HG02938 (cell line): ENCODE measurements at regions not wholly inside any gene's neighbourhood (a gene's known extent, or its start where the extent isn't known, plus 50 kb on each side); places are given as distances from the start of the nearest gene placed in this dataset.

ENCODE experiments used
- ATAC-seq: cut with Tn5 transposase; IDR thresholded peaks from one replicate; pipeline ENCODE4 v1.9.1; 2021; ENCODE audit warnings: mild to moderate bottlenecking, moderate library complexity; ENCODE audit not compliant: unreplicated experiment

DNA sequence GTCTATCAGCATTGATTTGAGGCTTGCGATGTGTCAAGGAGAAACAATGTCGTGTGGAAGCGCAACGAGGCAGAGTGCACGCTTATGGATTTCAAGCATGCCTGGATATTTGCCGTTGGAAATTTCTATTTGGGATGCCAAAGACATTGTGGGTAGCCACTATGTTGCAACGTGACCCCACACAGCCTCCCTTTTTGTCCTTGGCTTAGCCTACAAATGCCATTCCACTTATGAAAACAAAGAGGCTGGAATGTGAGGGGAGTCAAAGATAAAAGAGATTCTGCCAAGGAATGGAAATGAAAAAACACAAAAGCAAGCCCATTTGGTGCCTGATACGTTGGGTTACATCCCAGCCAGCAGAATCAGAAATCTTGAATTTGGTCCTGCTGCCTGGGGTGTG lies 721.2 kb downstream of the GALR1 start:
- no peak for ATAC-seq

DNA sequence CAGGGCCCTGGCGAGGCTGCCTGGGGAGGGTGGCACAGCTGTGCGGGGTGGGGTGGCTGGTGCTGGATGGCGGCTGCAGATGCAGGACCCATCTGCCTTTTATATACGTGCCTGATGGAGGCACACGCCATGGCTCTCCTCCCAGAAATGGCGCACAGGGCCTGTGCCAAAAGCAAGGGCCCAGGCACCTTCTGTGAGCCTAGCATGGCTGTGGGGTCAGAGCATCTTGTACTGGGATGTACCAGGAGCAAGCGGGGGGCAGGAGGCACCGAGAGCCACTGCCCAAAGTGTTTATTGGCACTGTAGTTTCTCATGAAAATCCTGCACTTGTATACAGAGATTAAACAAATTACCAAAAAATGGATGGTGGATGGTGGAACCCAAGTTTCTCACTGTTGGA lies 724.1 kb downstream of the GALR1 start:
- no peak for ATAC-seq

DNA sequence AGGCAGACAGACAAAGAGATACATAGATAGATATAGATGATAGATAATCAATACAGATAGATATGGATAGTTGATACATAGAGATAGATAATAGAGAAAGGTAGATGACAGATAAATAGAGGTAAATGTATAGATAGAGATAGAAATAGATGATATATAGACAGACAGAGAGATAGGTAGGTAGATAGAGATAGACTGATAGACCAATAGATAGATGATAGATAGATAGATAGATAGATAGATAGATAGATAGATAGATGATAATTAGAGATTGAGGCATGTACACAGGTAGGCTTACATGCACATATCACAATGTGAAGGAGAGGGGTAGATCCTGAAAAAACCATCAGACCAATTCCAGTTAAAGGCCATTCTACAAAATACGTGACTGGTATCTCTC lies 724.7 kb downstream of the GALR1 start:
- no peak for ATAC-seq

DNA sequence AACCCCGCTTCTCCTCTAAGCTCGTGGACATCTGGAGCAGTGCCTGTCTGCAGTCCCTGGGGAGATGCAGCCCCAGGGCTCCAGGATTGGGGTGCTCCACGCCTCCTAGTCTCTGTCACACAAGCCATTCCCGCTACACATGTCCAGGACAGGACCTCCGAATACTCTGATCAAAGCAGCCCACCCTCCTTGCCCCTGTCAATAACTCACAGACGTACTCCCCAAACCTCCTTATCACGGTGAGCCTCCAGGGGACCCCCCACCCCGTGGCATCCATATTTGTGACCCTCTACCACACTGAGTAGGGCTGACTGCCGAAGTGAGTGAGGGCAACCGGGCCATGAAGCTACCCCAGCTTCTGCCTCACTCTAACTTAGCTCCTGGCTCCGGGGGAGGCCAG lies 727.7 kb downstream of the GALR1 start:
- no peak for ATAC-seq

DNA sequence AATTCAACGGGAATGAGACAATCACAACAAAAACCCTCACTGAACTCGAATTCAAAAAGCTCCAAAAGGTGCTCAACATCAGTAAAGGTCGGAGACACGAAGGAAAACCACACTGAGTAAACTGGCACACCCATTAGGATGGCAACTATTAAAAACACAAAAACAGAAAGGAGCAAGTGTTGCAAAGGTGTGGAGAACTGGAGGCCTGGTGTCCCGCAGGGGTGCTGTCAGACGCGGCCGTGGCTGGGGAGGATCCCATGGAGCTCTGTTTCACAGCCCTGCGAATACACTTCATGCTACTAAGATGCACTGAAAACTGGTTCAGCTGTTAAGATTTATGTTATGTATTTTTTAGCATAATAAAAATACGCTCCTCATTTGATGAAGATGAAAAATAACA lies 730.6 kb downstream of the GALR1 start:
- no peak for ATAC-seq

DNA sequence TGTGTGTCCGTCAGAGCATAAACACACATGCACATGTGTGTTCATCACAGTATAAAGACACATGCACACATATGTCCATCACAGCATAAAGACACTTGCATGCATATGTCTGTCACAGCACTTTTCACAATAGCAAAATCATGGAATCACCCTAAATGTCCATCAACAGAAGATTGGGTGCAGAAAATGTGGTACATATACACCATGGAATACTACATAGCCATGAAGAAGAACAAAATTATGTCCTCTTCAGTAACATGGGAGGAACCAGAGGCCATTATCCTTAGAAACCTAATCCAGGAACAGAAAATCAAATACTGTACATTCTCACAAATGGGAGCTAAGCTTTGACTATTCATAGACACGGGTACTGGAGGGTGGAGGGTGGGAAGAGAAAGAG lies 732.2 kb downstream of the GALR1 start:
- no peak for ATAC-seq

DNA sequence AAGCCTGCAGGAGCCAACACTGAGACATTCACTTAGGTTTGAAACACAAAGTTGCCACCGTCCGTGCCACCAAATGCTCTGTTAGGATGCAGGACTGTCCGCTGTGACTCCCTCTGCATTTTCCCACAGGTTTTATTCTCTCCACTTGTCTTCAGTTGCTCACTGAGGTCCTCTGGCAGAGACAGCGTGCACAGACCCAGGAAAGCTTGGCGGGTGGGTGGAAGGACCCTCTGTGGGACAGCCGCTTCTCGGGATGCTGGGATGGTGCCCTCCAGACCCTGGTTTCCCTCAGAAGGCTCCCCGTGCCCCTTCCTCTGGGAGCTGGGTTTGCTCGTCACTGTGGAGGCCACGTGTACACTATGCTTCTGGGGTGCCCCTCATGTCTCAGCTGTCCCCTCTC lies 733.6 kb downstream of the GALR1 start:
- no peak for ATAC-seq

DNA sequence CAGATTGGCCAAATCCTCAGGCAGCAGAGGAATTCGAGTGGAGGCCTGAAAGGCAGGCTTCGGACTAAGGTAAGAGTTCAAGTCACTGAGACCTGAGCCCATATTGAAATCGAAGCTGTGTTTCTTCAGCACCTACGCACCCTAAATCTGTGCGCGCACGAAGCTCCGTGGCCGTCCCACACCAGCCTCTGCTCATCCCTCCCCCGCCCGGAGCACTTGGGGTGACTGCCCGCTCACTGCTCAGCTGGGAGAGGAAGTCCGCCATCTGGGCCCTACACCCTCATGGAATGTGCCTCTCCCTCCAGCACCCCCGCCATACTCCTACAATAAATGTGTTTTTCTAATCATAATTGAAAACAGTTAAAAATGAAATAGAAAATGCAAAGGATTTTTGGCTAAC lies 734.5 kb downstream of the GALR1 start:
- no peak for ATAC-seq

DNA sequence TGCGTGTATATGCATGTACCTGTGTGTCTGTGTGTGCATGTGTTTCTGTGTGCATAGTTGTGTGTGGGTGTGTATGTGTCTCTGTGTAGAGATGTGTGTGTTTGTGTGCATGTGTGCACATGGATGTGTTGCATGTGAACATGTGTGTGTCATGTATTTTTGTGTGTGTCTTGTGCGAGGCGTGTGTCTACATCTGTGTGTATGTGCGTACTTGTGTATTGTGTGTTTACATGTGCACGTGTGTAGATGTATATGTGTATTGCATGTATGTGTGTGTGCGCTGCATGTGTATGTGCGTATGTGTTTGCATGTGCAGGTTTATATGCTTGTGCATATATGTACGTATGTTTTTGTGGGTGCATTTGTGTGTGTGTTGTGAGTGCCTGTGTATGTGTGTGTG lies 735.2 kb downstream of the GALR1 start:
- ATAC-seq: no peak

DNA sequence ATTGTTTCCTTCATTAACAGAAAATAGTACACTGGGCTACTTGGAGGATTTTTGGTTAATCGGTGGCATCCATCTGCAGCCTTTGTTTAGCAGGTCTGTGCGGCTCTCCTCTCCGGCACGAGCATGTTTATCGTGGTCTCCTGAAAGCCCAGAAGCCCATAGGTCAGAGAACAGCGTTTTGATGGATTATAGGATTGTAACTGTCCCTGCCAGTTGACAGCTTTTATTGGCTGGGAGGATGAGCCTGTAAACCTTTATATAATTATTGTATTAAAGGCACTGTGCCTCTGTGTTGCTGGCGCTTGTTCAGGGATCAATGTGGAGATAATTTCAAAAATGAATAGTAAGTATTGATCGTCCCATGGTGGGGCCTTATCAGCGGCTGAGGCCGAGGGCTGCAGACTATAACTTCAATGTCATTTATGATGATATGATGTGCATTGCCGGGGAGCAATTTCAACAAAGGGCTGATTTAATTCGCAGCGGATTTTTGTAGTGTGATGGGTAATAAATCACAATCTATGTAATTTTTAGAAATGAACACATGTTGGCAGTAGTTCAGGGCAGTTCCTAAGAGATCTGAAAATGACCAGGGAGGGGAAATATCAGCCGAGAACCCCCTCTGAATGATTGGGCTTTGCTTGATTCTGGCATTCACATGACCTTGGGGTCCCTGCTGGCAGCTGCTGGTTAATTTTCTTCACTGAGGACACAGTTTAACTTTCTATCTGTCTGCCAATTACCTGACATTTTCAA lies 736.1 kb downstream of the GALR1 start:
- ATAC-seq: no peak

DNA sequence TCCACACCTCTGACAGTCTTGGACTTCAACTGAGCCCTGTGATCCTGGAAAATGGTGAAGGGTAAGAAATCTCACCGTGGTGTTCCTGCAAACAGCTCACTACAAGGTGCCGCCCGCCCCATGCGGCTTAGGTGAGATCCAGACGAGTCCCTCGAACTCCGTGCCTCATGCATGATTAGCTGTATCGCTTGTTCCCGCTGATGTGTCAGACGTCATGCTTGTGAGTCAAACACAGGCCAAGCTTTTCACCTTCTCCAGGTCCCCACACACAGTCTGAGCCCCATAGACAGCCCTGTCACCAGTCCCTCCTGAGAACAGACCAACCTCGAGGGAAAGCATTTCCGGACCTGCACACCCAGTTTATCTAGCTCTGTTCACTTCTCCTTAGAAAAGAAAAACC lies 740.5 kb downstream of the GALR1 start:
- ATAC-seq: no peak

DNA sequence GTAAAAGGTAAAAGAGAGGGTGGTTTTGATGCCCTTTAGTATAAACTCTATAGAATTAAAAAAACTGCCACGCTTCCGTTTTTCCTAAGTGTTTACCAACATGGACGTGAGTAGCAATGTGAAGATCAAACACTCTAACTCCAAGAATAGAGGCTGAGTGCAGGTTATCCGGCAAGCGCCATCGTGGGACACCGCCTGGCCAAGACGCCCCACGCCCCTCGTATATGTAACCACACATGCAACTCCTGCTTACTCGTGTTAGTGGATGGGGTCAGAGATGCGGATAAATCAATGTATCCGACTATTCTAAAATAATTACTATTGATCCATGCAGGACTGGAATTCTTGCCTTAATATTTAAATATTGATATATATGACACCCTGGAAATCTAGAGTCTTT lies 741.3 kb downstream of the GALR1 start:
- no peak for ATAC-seq

DNA sequence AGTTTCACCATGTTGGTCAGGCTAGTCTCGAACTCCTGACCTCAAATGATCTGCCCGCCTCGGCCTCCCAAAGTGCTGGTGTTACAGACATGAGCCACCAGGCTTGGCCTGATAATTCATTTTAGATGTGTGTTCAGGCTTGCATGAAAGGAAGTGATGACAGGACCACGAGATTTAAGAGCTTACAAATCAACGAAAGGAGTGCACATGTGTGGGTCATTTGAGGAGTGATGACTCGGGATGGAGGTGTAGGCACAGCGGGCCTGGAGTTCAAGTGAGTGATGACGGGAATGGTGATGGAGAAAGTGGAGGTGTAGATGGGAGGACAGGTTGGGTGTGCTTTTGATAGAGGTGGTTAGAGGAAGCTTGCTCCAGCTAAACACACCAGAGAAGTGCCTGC lies 742.4 kb downstream of the GALR1 start:
- no peak for ATAC-seq

DNA sequence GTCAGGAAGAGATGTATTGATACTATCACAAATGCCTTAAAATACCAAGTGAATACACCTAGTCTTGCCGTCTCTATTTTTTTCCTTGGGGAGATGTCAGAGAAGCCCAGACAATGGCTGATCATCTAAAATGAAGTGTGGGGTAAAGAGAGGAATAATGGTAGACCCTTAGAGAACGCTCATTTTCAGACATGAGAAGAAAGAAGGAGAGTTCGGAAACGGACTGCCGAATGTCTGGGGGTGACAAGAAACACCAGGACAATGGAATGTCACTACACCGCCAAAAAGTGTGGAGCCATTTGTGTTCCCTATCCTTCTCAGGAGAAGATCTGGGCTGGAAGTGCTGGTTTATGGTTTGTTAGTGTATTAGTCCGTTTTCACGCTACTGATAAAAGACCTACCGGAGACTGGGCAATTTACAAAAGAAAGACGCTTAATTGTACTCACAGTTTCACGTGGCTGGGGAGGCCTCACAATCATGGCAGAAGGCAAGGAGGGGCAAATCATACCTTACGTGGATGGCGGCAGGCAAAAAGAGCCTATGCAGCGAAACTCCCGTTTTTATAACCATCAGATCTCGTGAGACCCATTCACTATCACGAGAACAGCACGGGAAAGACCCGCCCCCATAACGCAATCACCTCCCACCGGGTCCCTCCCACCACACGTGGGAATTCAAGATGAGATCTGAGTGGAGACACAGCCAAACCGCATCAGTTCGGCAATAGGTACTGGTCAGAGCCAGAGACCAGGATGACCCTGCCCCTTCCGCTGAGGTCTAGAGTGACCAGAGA lies 743.7 kb downstream of the GALR1 start:
- no peak for ATAC-seq

DNA sequence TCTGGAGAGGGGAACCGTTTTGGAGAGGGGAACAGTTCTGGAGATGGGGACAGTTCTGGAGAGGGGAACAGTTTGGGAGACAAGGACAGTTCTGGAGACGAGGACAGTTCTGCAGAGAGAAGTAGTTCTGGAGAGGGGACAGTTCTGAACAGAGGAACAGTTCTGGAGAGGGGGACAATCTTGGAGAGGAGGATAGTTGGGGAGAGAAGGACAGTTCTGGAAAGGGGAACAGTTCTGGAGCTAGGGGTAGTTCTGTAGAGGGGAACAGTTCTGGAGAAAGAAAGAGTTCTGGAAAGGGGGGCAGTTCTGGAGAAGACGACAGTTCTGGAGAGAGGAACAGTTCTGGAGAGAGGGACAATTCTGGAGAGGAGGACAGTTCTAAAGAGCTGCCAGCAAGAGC lies 745.9 kb downstream of the GALR1 start:
- ATAC-seq: no peak

DNA sequence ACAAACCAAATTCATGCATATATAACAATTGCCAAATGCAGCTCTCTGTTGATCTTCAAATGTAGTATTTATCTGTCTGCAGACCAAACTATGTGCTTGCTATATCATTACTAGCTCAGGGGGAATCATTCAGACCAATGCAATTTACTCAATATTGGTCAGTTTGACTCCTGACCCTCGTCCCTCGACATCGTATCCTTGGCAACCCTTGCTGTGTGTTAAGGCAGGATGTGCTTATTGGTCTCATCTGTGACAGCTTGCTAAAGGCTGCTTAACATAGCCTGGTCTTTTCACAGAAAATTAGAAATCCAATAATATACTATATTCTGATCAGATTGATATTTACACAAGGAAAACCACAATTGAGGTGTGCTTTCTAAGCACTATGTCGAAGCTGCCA lies 747.1 kb downstream of the GALR1 start:
- no peak for ATAC-seq

DNA sequence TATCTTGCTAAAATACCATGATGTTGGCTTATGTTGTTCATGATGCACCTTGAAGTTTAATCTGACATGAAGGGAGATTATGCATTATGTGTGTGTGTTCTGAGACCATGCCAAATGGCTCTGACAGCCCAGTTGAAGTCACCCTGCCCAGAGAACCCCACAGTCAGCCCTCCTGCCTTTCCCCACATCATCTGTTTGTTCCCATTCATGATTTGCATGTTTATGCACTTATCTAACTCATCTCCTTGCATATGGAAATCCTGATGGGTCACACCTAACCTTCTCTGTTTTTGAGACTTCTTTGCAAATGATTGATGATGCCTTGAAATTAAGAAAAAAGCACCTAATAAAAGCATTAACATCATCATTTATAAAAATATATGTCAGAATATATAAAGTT lies 752.2 kb downstream of the GALR1 start:
- ATAC-seq: no peak

DNA sequence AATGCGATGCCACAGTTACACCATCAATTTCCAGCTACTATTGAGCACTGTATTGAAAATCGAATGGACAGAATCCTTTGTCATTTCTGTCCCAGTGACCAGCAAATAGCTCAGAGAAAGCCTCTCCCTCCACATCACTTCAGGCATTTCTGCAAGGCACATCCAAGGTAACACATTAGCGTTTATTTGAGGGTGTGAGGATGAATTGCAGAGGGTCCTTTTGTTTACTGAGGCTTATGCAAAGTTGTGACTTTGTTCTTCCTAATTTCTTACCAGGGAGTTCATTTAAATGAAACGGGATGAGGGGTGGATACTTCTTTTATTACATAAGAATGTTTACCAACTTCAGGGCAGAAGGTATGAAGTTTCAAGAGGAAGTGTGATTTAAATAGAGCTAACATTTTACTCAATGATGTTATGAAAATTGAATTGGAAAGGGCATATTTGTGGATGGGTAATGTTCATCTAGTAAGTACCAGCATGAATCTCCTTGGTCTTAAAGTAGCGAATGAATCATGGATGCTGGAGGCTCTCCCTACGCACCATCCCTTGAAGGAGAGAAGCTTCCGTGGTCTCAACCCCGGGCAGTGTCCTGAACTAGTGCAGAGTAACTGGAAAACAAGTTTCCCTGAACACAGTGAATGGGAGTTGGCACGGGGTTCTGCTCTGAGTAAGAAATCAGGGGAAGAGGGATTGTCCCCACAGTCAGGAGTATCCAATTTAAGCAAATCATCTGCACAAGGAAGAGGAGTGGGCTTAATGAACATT lies 756.5 kb downstream of the GALR1 start:
- no peak for ATAC-seq

DNA sequence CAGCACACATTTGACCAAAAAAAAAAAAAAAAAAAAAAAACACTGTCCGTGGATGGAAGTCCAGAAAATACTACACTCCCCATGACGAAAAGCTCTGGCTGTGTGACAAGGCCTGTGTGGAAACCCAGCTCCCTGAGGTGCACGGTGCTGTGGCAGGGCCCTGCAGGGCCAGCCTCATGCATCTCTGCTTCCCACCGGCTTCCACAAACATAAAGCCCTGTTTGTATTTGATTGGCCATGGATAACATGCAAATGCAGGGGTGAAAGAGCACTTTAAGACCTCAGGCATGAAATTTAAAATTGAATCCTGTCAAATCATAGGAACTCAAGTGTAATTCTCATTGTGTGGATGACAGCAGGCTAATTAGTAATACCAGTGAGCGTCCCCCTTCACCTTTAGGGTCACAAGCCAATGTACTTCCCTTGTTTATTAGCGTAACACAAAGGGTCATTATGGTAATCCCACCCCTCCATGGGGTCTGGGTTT lies 757.2 kb downstream of the GALR1 start:
- no peak for ATAC-seq

DNA sequence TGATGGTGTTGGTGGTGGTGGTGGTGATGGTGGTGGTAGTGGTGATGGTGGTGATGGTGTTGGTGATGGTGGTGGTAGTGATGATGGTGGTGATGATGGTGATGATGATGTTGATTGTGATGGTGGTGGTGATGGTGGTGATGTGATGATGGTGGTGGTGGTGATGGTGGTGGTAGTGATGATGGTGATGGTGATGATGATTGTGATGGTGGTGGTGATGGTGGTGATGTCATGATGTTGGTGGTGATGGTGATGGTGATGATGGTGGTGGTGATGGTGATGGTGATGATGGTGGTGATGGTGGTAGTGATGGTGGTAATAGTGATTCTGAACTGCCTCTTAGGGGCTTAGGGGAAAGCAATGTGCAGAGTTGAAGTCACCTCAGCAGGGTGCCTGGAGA lies 760.7 kb downstream of the GALR1 start:
- no peak for ATAC-seq

DNA sequence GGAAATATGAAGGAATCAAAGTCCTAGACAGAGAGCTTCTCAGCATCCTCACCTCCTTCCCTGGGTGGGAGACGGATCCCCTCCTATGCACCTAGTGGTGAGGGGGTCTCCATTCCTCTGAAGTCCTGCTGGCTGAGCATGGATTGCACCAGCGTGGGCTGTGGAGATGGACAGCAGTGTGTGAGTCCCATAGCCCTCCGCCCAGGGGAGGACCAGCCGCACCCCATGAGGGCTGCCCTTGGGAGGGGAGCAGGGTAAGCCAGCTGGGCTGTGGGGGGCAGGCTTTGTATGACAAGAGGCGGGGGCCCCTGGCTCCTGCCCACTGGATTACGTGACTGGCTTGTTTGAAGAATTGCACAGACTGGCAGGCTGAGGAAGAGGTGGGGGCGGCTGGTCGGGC lies 768.2 kb downstream of the GALR1 start:
- ATAC-seq: no peak

DNA sequence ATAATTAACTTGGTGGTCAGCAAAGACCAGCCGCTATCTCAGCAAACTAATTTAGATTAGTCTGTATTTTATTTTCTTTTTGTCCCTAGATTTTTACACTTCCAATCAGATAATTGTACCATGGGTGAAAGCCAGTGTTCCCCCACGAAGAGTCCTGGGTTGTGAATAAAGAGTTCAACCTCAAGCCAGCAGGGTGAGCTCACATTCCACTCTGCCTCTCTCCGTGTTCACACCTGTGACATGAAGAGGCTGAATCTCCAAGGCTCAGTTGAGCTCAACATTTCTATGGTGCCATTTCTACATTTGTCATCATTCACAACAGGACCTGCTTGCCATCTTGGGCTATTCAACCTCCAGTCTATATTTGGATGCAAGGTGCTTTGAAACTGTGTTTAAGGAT lies 771.5 kb downstream of the GALR1 start:
- ATAC-seq: no peak
